Lower leg skin (tissue), 4 donors: ENCODE measurements at regions not wholly inside any gene's neighbourhood (a gene's known extent, or its start where the extent isn't known, plus 50 kb on each side); places are given as distances from the start of the nearest gene placed in this dataset.

Source experiments
- DNase-seq, 2 donors: peaks; one replicate each; pipeline ENCODE4 v3.0.0-alpha.2; 2019; ENCODE audit warnings: low spot score in 2 of 2
- H3K4me3 ChIP-seq: fragments of 200-600 bp; sonication (generic); 2 replicates; pipeline ENCODE4 v1.5.1; 2017; ENCODE audit warnings: mild to moderate bottlenecking, low read depth; ENCODE audit not compliant: poor library complexity, severe bottlenecking
- CTCF ChIP-seq, 3 donors: fragments of 450-650 bp; IDR thresholded peaks; one replicate each; pipeline ENCODE4 v1.5.1; 2016; ENCODE audit warnings: antibody characterized with exemption in 3 of 3, mild to moderate bottlenecking in 3 of 3, moderate library complexity in 2 of 3
- POLR2A ChIP-seq, 2 donors: fragments of 450-650 bp; IDR thresholded peaks; one replicate each; pipeline ENCODE4 v1.6.1; 2016 to 2017; ENCODE audit warnings: antibody characterized with exemption in 2 of 2, mild to moderate bottlenecking in 1 of 2, moderate library complexity in 1 of 2
- WGBS, 2 donors: methylation state at CpG; one replicate each; pipeline ENCODE4 v1.1.5; 2018; 5-methylcytosine and 5-hydroxymethylcytosine counted together
- intact Hi-C: fragments of 100-400 bp; cut with DNase I; formaldehyde crosslinking; loops from one replicate; pipeline ENCODE4 v1.15.0; 2023; ENCODE audit warnings: low total_unique reads

- DNase-seq = no peak
- TF ChIP-seq CTCF (IDR thresholded peaks at IDR 0.05) (no peak), POLR2A (IDR thresholded peaks at IDR 0.05) (no peak)
- intact Hi-C loops = no loop called here
- WGBS, 2 donors = 78 to 84% methylated on average over 2 of the region's 2 CpGs
- H3K4me3 ChIP-seq = no peak overlapping the region
Observed at GRCh38 chr6:140609956-140610355, 1235.5 kb upstream of the CITED2 start.

GRCh38 chr6:140609321-140609720 lies 1234.9 kb upstream of the CITED2 start:
- intact Hi-C loops = no loop called here
- 76 to 77% methylated on average over 3 of the region's 3 CpGs for WGBS, 2 donors

GRCh38 chr6:140604786-140605185 lies 1230.3 kb upstream of the CITED2 start:
- no peak for DNase-seq
- 86 to 90% methylated on average over 3 of the region's 3 CpGs for WGBS, 2 donors
- TF ChIP-seq CTCF (IDR thresholded peaks at IDR 0.05) (no peak), POLR2A (IDR thresholded peaks at IDR 0.05) (no peak)
- no peak overlapping the region for H3K4me3 ChIP-seq
- intact Hi-C loops = no loop called here

More at GRCh38 chr6:140609321-140609720, 1234.9 kb upstream of the CITED2 start:
- TF ChIP-seq POLR2A (IDR thresholded peaks at IDR 0.05) (no peak), CTCF (IDR thresholded peaks at IDR 0.05) (no peak)
- H3K4me3 ChIP-seq = no peak overlapping the region
- no peak for DNase-seq

- whole genome bisulfite sequencing, 2 donors = 73 to 83% methylated on average over 6 of the region's 6 CpGs
- no peak overlapping the region for H3K4me3 ChIP-seq
- TF ChIP-seq CTCF (IDR thresholded peaks at IDR 0.05) (no peak), POLR2A (IDR thresholded peaks at IDR 0.05) (no peak)
- no peak for DNase-seq
- intact Hi-C loops = no loop called here
Observed at GRCh38 chr6:140602431-140603248, 1228.2 kb upstream of the CITED2 start.

GRCh38 chr6:140601021-140601808 lies 1226.8 kb upstream of the CITED2 start:
- DNase-seq = no peak
- 89 to 91% methylated on average over 3 of the region's 3 CpGs for WGBS, 2 donors
- no peak for TF ChIP-seq POLR2A (IDR thresholded peaks at IDR 0.05)
- intact Hi-C loops = no loop called here
- H3K4me3 ChIP-seq = no peak overlapping the region

GRCh38 chr6:140599916-140600315 lies 1225.5 kb upstream of the CITED2 start:
- H3K4me3 ChIP-seq = no peak overlapping the region
- intact Hi-C loops = no loop called here
- no peak for DNase-seq
- TF ChIP-seq POLR2A (IDR thresholded peaks at IDR 0.05) (no peak), CTCF (IDR thresholded peaks at IDR 0.05) (no peak)
- 39 to 44% methylated on average over 1 of the region's 1 CpG for WGBS, 2 donors
